Fibroblast of lung (primary cell): ENCODE measurements at regions not wholly inside any gene's neighbourhood (a gene's known extent, or its start where the extent isn't known, plus 50 kb on each side); places are given as distances from the start of the nearest gene placed in this dataset.

Source experiments
- EZH2 ChIP-seq: IDR thresholded peaks from 2 replicates; pipeline ENCODE4 v1.5.1; 2012; ENCODE audit warnings: low read length, control low read depth, mild to moderate bottlenecking; ENCODE audit errors: missing control alignments
- TF ChIP-seq, protein P1 (sequence below), 2 donors: IDR thresholded peaks in 1 of 2; conservative IDR thresholded peaks in 1 of 2; 1 replicate in 1 of 2; 2 replicates in 1 of 2; pipeline ENCODE4 v1.5.1; 2011 to 2012; ENCODE audit warnings: low read length in 2 of 2, control low read depth in 1 of 2, inconsistent platforms in 1 of 2, low read depth in 1 of 2, mild to moderate bottlenecking in 1 of 2

DNA sequence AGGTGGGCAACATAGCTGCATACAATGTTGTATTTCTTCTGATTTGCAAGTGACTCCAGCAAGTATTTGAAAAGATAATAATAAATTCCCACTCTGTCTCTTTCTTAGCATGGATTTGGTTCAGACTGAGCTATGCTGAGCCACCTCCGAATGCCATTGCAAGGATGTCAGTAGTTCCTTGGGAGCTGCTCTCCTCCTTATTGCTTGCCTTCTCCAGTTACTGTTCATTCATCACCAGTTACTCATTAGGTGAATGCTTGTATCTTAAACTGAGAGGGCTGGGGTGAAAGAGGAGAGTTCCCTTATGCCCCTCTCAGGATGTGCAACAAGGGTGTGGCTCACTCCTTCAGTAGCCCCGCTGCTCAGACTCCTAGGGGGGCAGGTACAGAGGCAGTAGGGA, 78.4 kb upstream of the PRKAR2B start:
- TF ChIP-seq, protein P1, sequence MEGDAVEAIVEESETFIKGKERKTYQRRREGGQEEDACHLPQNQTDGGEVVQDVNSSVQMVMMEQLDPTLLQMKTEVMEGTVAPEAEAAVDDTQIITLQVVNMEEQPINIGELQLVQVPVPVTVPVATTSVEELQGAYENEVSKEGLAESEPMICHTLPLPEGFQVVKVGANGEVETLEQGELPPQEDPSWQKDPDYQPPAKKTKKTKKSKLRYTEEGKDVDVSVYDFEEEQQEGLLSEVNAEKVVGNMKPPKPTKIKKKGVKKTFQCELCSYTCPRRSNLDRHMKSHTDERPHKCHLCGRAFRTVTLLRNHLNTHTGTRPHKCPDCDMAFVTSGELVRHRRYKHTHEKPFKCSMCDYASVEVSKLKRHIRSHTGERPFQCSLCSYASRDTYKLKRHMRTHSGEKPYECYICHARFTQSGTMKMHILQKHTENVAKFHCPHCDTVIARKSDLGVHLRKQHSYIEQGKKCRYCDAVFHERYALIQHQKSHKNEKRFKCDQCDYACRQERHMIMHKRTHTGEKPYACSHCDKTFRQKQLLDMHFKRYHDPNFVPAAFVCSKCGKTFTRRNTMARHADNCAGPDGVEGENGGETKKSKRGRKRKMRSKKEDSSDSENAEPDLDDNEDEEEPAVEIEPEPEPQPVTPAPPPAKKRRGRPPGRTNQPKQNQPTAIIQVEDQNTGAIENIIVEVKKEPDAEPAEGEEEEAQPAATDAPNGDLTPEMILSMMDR (conservative IDR thresholded peaks at IDR 0.05 in 1 of 2, IDR thresholded peaks at IDR 0.05 in 1 of 2; ENCODE audit: low read depth in 1 of 2, low read length in 2 of 2), result no peak
- TF ChIP-seq EZH2, result no peak
